HG03280 (cell line): ENCODE measurements at regions not wholly inside any gene's neighbourhood (a gene's known extent, or its start where the extent isn't known, plus 50 kb on each side); places are given as distances from the start of the nearest gene placed in this dataset.

Source experiments
- ATAC-seq: cut with Tn5 transposase; IDR thresholded peaks from one replicate; pipeline ENCODE4 v1.9.1; 2021; ENCODE audit warnings: mild to moderate bottlenecking, moderate library complexity; ENCODE audit not compliant: unreplicated experiment

- ATAC-seq = no peak
These were observed 240.2 kb upstream of the CSF3R start for GRCh38 chr1:36722871-36723270.

- no peak for ATAC-seq
These were observed 238.5 kb upstream of the CSF3R start for GRCh38 chr1:36721261-36721660.

DNA sequence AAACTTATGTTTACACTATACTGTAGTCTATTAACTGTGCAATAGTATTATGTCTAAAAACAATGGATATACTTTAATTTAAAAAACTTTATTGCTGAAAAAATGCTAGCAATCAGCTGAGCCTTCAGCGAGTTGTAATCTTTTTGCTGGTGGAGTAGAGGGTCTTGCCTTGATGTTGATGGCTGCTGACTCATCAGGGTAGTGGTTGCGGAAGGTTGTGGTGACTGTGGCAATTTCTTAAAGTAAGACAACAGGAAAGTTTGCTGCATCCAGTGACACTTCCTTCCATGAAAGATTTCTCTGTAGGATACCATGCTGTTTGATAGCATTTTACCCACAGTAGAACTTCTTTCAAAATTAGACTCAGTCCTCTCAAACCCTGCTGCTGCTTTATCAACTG lies 234.7 kb upstream of the CSF3R start:
- no peak for ATAC-seq

GRCh38 chr1:36715797-36716196 lies 233.1 kb upstream of the CSF3R start:
- ATAC-seq = no peak

GRCh38 chr1:36714301-36714700 lies 231.6 kb upstream of the CSF3R start:
- ATAC-seq = no peak

DNA sequence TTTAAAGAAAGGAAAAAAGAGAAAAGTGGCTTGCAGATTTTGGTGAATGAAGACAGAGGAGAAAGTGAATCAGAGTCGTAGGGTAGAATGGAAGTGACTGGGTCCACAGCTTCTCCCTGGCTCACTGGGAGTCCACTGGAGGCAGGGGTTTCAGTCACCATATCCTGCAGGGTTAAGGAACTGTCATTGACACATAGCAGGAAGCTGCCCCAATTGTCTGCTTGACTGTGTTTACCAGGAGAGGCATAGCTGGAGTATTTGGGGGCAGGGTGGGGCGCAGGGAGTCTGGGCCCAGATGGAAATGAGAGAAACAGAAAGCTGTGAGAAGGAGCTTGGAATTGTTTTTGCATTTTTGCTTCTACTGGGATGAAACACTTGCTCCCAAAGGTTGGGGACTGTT lies 228.8 kb upstream of the CSF3R start:
- no peak for ATAC-seq

GRCh38 chr1:36710951-36711350 lies 228.2 kb upstream of the CSF3R start:
- ATAC-seq = no peak

- no peak for ATAC-seq
These were observed 227.3 kb upstream of the CSF3R start for GRCh38 chr1:36709869-36710481.

- ATAC-seq = no peak
These were observed 225.9 kb upstream of the CSF3R start for GRCh38 chr1:36708587-36708986.

GRCh38 chr1:36707221-36707620 lies 224.5 kb upstream of the CSF3R start:
- ATAC-seq = no peak

- no peak for ATAC-seq
These were observed 223.7 kb upstream of the CSF3R start for GRCh38 chr1:36706416-36706815.

DNA sequence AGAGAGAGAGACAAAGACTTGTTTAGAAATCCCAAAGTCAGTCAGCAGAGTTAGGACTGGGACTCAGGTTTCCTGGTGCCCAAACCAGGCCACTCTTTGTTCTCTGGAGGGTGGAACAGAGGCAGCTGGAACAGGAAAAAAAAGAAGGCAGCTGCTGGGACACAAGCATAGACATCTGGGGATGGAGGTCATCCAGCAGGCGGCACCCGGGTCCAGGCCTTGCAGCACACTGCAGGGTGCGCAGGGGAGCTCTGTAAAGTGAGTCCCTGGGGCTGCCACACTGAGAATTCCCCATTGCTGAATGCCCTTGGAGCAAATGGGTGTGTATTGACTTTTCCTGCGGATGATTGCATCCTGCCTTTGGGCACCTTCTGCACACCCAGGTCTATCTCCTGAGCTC lies 222.9 kb upstream of the CSF3R start:
- ATAC-seq = no peak

GRCh38 chr1:36703526-36704208 lies 221.0 kb upstream of the CSF3R start:
- ATAC-seq = peak; percentile 51

DNA sequence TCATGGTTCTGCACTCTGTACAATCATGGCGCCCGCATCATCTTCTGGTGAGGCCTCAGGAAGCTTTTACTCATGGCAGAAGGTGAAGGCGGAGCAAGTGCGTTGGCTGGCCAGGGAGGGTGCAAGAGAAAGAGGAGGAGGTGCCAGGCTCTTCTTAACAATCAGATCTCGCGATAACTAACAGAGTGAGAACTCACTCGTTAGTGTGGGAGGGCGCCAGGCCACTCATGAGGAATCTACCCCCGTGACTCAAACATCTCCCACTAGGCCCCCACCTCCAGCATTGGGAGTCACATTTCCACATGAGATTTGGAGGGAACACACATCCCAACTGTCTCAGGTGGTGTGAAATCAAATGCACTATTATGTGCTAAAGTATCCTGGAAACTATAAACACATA lies 220.2 kb upstream of the CSF3R start:
- ATAC-seq = no peak

- no peak for ATAC-seq
These were observed 216.6 kb upstream of the CSF3R start for GRCh38 chr1:36699113-36699911.

GRCh38 chr1:36697836-36698605 lies 215.3 kb upstream of the CSF3R start:
- no peak for ATAC-seq

DNA sequence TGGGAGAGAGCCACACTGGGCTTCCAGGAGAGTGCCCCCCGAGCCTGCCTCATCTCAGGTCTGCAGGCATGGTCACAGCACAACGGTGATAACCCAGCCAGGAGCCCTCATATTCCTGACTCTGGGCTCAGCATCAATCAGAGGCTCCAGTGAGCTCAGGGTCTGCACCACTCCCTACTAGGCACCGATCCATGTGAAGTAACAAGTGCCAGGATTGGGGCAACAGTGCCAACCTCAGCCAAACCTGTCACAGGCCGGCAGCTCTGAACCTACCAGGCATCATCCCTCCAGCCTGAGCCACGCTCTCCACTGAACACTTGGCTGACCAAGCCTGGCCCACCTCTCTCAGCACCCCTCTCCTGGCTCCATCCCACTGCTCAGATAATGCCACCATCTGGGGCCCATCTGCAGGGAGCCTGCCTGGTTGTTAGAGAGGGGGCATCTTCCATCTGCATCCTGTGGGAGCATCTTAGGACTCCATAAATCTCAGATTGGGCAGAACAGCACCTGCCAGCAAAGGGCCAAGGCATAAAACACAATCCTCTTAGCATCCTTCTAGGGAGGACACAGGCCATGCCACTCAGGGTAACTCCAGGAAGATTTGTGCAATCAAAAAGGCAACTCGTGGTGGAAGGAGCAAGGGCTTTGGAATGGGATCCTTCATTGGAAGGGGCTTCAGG lies 213.7 kb upstream of the CSF3R start:
- ATAC-seq = no peak

DNA sequence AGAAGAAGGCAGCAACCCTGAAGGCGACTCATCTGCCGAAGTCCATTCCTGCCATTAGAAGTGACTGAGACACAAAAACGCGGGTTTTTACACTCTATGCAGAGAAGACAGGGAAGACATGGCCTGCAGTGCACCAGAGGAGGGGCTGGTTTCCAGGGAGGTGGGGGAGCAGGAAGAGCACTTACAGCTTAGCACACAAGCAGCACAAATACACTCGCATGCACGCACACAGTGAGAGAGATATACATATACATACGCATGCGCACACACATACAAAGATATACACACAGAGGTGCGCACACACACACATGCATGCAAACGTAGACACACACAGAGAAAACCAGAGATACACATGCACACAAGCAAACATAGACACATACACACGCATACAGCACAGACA lies 210.9 kb upstream of the CSF3R start:
- ATAC-seq = no peak

DNA sequence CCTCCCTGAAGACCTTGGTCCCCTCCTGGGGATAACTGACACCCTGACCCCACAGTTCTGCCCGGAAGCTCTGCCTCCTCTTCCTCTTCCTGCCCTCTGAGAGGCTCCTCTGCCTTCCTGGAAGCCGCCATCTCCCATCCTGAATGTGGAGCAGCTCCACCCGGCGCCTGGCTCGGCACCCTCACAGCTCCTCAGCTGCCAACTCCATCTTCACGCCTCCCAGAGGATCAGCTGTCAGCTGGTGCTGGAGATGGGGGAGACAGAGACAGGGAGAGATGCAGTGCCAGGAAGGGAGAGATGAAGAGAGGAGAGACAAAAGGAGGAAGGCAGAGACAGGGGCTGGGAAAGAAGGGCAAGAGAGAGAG lies 210.4 kb upstream of the CSF3R start:
- no peak for ATAC-seq

DNA sequence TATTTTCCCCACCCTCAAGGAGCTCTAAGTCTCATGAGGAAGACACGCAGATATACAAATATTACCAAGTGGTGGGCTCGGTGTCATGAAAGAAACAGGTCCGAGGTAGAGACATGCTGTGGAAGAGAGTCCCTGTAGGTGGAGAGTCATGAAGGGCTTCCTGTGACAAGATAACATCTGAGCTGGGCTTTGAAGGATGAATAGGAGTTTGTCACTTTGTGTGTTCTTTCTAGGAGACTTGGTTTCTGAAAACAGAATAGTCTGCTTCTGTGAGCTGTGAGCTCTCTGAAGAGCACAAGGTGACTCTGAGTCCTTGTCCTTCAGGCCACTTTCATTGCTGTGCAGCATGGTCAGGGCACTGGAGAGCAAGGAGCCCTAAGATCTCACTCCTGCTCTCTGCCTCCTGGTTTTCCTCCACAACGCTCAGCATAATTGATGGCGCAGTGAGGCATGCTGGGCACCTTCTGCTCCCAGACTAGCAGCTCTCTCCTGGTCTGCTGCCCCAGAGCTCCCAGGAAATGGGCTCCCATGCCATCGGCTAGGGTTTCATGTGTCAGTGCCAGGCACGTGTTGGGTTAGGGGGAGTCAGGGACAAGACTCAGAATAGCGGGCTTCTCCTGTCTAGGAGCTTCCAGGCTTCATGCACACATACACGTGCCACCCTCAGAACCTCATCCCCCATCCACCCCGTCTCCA lies 209.9 kb upstream of the CSF3R start:
- ATAC-seq = no peak
